HT1080 (cell line): ENCODE measurements at regions not wholly inside any gene's neighbourhood (a gene's known extent, or its start where the extent isn't known, plus 50 kb on each side); places are given as distances from the start of the nearest gene placed in this dataset.

Experiments
- DNase-seq: peaks from one replicate; pipeline ENCODE4 v3.0.0-alpha.2; 2015; ENCODE audit warnings: low read depth

GRCh38 chr6:140915103-140915502, 1217.6 kb upstream of the GJE1 start:
- DNase-seq, result no peak

- DNase-seq, result no peak
Measured at GRCh38 chr6:140912686-140913085, 1220.0 kb upstream of the GJE1 start.

- DNase-seq, result no peak
Measured at GRCh38 chr6:140909625-140910024, 1223.1 kb upstream of the GJE1 start.

GRCh38 chr6:140909156-140909555, 1223.6 kb upstream of the GJE1 start:
- DNase-seq, result no peak

GRCh38 chr6:140908505-140908904, 1224.2 kb upstream of the GJE1 start:
- no peak for DNase-seq

- DNase-seq, result no peak
Measured at GRCh38 chr6:140907235-140907634, 1225.5 kb upstream of the GJE1 start.

- no peak for DNase-seq
Measured at GRCh38 chr6:140905724-140906123, 1227.0 kb upstream of the GJE1 start.

- no peak for DNase-seq
Measured at GRCh38 chr6:140905050-140905449, 1227.7 kb upstream of the GJE1 start.

GRCh38 chr6:140897804-140898573, 1234.7 kb upstream of the GJE1 start:
- peak; percentile 85 for DNase-seq

GRCh38 chr6:140897349-140897748, 1235.4 kb upstream of the GJE1 start:
- peak; percentile 24 for DNase-seq

- DNase-seq, result no peak
Measured at GRCh38 chr6:140893432-140893831, 1239.3 kb upstream of the GJE1 start.

- DNase-seq, result peak; percentile 34
Measured at GRCh38 chr6:140879946-140880345, 1252.8 kb upstream of the GJE1 start.

GRCh38 chr6:140874066-140874465, 1258.7 kb upstream of the GJE1 start:
- no peak for DNase-seq

- DNase-seq, result no peak
Measured at GRCh38 chr6:140872885-140873284, 1259.8 kb upstream of the GJE1 start.

GRCh38 chr6:140871911-140872310, 1260.8 kb upstream of the GJE1 start:
- DNase-seq, result peak; percentile 30

- no peak for DNase-seq
Measured at GRCh38 chr6:140867336-140867735, 1265.4 kb upstream of the GJE1 start.

GRCh38 chr6:140858381-140858971, 1274.2 kb upstream of the GJE1 start:
- DNase-seq, result no peak

GRCh38 chr6:140857739-140858380, 1274.9 kb upstream of the GJE1 start:
- peak; percentile 60 for DNase-seq

GRCh38 chr6:140855520-140855919, 1277.2 kb upstream of the GJE1 start:
- no peak for DNase-seq

GRCh38 chr6:140854318-140854717, 1278.4 kb upstream of the GJE1 start:
- DNase-seq, result no peak

- DNase-seq, result no peak
Measured at GRCh38 chr6:140850438-140850837, 1282.3 kb upstream of the GJE1 start.

- DNase-seq, result no peak
Measured at GRCh38 chr6:140849456-140849855, 1283.3 kb upstream of the GJE1 start.

- DNase-seq, result no peak
Measured at GRCh38 chr6:140847262-140847645, 1285.5 kb upstream of the GJE1 start.
